Thyroid gland (tissue), 4 donors: ENCODE measurements at regions not wholly inside any gene's neighbourhood (a gene's known extent, or its start where the extent isn't known, plus 50 kb on each side); places are given as distances from the start of the nearest gene placed in this dataset.

Experiments used
- DNase-seq, 2 donors: peaks; one replicate each; pipeline ENCODE4 v3.0.0-alpha.2; 2019
- H3K27ac ChIP-seq, 3 donors: fragments of 200-600 bp; sonication (generic); 1 replicate in 2 of 3; 2 replicates in 1 of 3; pipeline ENCODE4 v1.5.1; 2016 to 2019; ENCODE audit warnings: mild to moderate bottlenecking in 1 of 3, moderate library complexity in 1 of 3
- H3K27me3 ChIP-seq: fragments of 200-600 bp; sonication (generic); one replicate; pipeline ENCODE4 v1.5.1; 2019
- H3K36me3 ChIP-seq, 2 donors: fragments of 200-600 bp; sonication (generic); one replicate each; pipeline ENCODE4 v1.5.1; 2016 to 2019
- H3K4me1 ChIP-seq, 2 donors: fragments of 200-600 bp; sonication (generic); one replicate each; pipeline ENCODE4 v1.5.1; 2017 to 2019
- H3K4me3 ChIP-seq, 3 donors: fragments of 200-600 bp; sonication (generic); replicated peaks in 1 of 3; 1 replicate in 2 of 3; 2 replicates in 1 of 3; pipeline ENCODE4 v1.5.1; 2016; ENCODE audit warnings: mild to moderate bottlenecking in 1 of 3
- H3K9me3 ChIP-seq: fragments of 200-600 bp; sonication (generic); one replicate; pipeline ENCODE4 v1.5.1; 2017
- POLR2A ChIP-seq, 2 donors: fragments of 450-650 bp; IDR thresholded peaks; one replicate each; pipeline ENCODE4 v1.6.1; 2017; ENCODE audit warnings: antibody characterized with exemption in 2 of 2, mild to moderate bottlenecking in 2 of 2, moderate library complexity in 1 of 2
- WGBS, 2 donors: methylation state at CpG; one replicate each; pipeline ENCODE4 v1.1.5; 2017; 5-methylcytosine and 5-hydroxymethylcytosine counted together
- intact Hi-C: fragments of 100-400 bp; cut with DNase I; formaldehyde crosslinking; loops from one replicate; pipeline ENCODE4 v1.15.1; 2023
- TF ChIP-seq, protein P1 (sequence below), 6 experiments: fragments of 200-600 bp in 3 of 6; fragments of 450-650 bp in 3 of 6; sonication (generic) in 3 of 6; IDR thresholded peaks; one replicate each; pipeline ENCODE4 v1.5.1; 2016 to 2019; ENCODE audit warnings: antibody characterized with exemption in 6 of 6, mild to moderate bottlenecking in 2 of 6, inconsistent platforms in 1 of 6, moderate library complexity in 1 of 6

DNA sequence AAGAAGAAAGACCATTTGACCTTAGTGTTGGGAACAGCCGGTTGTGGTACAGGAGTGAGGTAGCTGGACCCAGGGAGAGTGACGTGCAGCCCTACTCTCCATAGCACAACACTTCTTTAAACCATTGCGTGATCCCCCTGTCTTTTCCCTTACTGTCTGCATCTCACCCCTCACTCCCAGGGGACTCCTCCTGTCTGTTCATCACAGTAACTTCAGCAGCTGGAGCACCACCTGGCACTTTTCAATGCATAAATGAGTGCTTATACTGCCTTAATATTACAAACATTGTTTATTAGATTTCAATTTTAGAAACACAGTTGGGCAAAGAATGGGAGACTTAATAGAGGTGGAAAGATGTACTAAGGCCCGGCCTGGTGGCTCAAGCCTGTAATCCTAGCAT is 285.5 kb downstream of the UQCRFS1 start:
- DNase-seq, result no peak
- Histone ChIP-seq H3K27ac (no peak overlapping the region), H3K4me1 (no peaks in the 10 kb centered on the region), H3K36me3 (no peaks in the 10 kb centered on the region), H3K4me3 (no peak overlapping the region), H3K27me3 (no peaks in the 10 kb centered on the region), H3K9me3 (no peaks in the 10 kb centered on the region)
- WGBS, 2 donors, result 76 to 81% methylated on average over 4 of the region's 4 CpGs
- TF ChIP-seq POLR2A (IDR thresholded peaks at IDR 0.05), result no peak
- TF ChIP-seq, protein P1, sequence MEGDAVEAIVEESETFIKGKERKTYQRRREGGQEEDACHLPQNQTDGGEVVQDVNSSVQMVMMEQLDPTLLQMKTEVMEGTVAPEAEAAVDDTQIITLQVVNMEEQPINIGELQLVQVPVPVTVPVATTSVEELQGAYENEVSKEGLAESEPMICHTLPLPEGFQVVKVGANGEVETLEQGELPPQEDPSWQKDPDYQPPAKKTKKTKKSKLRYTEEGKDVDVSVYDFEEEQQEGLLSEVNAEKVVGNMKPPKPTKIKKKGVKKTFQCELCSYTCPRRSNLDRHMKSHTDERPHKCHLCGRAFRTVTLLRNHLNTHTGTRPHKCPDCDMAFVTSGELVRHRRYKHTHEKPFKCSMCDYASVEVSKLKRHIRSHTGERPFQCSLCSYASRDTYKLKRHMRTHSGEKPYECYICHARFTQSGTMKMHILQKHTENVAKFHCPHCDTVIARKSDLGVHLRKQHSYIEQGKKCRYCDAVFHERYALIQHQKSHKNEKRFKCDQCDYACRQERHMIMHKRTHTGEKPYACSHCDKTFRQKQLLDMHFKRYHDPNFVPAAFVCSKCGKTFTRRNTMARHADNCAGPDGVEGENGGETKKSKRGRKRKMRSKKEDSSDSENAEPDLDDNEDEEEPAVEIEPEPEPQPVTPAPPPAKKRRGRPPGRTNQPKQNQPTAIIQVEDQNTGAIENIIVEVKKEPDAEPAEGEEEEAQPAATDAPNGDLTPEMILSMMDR (IDR thresholded peaks at IDR 0.05), result no peak
- intact Hi-C loops, result no loop called here

GRCh38 chr19:28920269-28921066 is 292.5 kb downstream of the UQCRFS1 start:
- Histone ChIP-seq H3K36me3 (no peaks in the 10 kb centered on the region), H3K27me3 (no peaks in the 10 kb centered on the region), H3K9me3 (no peaks in the 10 kb centered on the region), H3K4me1 (no peaks in the 10 kb centered on the region), H3K27ac (no peak overlapping the region), H3K4me3 (no peak overlapping the region)
- no peak for TF ChIP-seq POLR2A (IDR thresholded peaks at IDR 0.05)
- TF ChIP-seq, protein P1 (IDR thresholded peaks at IDR 0.05), result no peak
- DNase-seq, result no peak
- WGBS, 2 donors, result 48 to 58% methylated on average over 17 of the region's 17 CpGs
- intact Hi-C loops, result no loop called here

- H3K27ac ChIP-seq, result no peak overlapping the region
- H3K27me3 ChIP-seq, result no peaks in the 10 kb centered on the region
- no peak for DNase-seq
- H3K36me3 ChIP-seq, result no peaks in the 10 kb centered on the region
- no peaks in the 10 kb centered on the region for H3K9me3 ChIP-seq
- no peak for TF ChIP-seq POLR2A (IDR thresholded peaks at IDR 0.05)
- TF ChIP-seq, protein P1 (IDR thresholded peaks at IDR 0.05), result no peak
- intact Hi-C loops, result no loop called here
- H3K4me1 ChIP-seq, result no peaks in the 10 kb centered on the region
- H3K4me3 ChIP-seq, result no peak overlapping the region
- WGBS, 2 donors, result 41 to 62% methylated on average over 5 to 8 of the region's 8 CpGs
These were observed 295.3 kb downstream of the UQCRFS1 start for GRCh38 chr19:28917621-28918020.

DNA sequence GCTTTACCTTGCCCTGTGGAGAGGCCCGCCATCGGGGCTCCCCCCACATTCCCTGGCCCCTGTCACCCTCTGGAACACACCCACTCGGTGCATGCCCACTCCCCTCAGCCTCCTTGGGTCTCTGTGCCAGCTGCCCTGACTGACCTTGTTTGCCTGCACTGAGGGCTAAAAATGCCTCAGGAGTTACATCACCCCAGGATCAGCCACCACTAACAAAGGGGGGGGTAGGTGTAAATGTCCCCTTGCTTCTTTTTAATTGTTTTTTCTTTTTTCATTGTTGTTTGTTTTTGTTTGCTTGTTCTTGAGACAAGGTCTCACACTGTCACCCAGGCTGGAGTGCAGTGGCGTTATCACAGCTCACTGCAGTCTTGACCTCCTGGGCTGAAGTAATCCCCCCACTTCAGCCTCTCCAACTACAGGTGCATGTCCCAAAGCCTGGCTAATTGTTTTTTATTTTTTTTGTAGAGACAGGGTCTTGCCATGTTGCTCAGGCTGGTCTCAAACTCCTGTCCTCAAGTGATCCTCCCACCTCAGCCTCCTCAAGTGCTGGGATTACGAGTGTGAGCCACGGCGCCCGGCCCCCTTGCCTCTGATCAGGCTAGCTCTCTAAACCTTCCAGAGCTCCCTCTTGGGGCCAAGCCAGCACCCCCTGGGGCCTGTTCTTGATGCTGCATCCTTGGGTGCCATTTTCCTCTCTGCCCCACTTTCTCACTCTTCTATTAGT is 297.1 kb downstream of the UQCRFS1 start:
- H3K27ac ChIP-seq, result no peak overlapping the region
- no peak for DNase-seq
- H3K36me3 ChIP-seq, result no peaks in the 10 kb centered on the region
- H3K27me3 ChIP-seq, result no peaks in the 10 kb centered on the region
- H3K4me1 ChIP-seq, result no peaks in the 10 kb centered on the region
- intact Hi-C loops, result no loop called here
- whole genome bisulfite sequencing, 2 donors, result 69 to 83% methylated on average over 8 of the region's 8 CpGs
- H3K9me3 ChIP-seq, result no peaks in the 10 kb centered on the region
- no peak overlapping the region for H3K4me3 ChIP-seq
- no peak for TF ChIP-seq POLR2A (IDR thresholded peaks at IDR 0.05)
- TF ChIP-seq, protein P1 (IDR thresholded peaks at IDR 0.05), result no peak

DNA sequence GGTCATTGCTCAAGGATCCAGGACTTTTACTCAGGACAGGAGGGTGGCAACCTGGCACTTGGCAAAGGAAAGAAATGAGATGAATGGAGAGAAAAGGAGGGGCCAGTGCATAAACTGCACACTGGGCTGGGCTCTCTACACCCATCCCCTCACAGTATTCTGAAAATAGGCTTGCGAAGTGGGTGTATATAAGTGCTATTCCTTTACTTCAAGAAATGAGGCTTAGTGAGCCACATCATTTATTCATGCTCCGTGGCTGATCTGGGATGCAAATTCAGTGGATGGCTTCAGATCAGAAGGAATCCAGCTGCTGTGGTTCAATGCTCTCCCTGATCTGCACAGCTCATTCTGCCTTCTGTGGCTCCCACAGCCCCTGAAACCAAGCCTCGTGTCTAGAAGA is 297.7 kb downstream of the UQCRFS1 start:
- DNase-seq, result no peak
- no peaks in the 10 kb centered on the region for H3K4me1 ChIP-seq
- intact Hi-C loops, result no loop called here
- H3K27me3 ChIP-seq, result no peaks in the 10 kb centered on the region
- TF ChIP-seq, protein P1 (IDR thresholded peaks at IDR 0.05), result no peak
- no peak for TF ChIP-seq POLR2A (IDR thresholded peaks at IDR 0.05)
- H3K4me3 ChIP-seq, result no peak overlapping the region
- no peaks in the 10 kb centered on the region for H3K36me3 ChIP-seq
- H3K9me3 ChIP-seq, result no peaks in the 10 kb centered on the region
- 71 to 79% methylated on average over 3 of the region's 3 CpGs for WGBS, 2 donors
- no peak overlapping the region for H3K27ac ChIP-seq
